G401 (cell line): ENCODE measurements at regions not wholly inside any gene's neighbourhood (a gene's known extent, or its start where the extent isn't known, plus 50 kb on each side); places are given as distances from the start of the nearest gene placed in this dataset.
A peak's percentile ranks its signal among the peaks of the same experiment; 100 is the strongest.
"Not testable (repeated sequence)": the region's sequence is repeated elsewhere in the genome, so short reads cannot be mapped to it uniquely, and the experiment has no call there.

ENCODE experiments used
- DNase-seq: peaks from one replicate; pipeline ENCODE4 v3.0.0-alpha.2; 2015; ENCODE audit warnings: low spot score
- in situ Hi-C: cut with HindIII; loops from 2 replicates; pipeline ENCODE4 v1.10.0; 2016; ENCODE audit warnings: low sequenced_read_pairs, mixed read lengths

DNA sequence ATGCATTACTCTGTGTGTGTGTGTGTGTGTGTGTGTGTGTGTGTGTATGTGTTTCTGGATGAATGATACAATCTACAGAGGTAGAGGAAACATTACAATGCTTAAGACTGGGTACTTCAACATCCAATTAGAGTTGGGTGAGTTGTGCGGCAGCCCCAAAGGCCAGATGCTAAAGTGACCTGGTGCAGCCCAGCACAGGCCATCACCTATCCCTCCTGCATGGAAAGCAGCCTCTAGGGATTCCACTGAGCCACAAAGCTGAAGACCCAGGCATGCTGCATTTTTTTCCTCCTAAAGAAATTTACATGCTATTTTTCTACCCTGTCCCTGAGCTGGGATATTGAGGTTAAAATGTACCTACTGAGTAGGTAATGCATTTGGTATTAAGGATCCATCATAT, 79.1 kb upstream of the ETAA1 start:
- no peak for DNase-seq
- in situ Hi-C loops: no loop called here

- in situ Hi-C loops: no loop called here
- peak; percentile 11 for DNase-seq
Observed at GRCh38 chr2:67318563-67318962, 78.6 kb upstream of the ETAA1 start.

GRCh38 chr2:67318993-67319481, 78.1 kb upstream of the ETAA1 start:
- in situ Hi-C loops: no loop called here

DNA sequence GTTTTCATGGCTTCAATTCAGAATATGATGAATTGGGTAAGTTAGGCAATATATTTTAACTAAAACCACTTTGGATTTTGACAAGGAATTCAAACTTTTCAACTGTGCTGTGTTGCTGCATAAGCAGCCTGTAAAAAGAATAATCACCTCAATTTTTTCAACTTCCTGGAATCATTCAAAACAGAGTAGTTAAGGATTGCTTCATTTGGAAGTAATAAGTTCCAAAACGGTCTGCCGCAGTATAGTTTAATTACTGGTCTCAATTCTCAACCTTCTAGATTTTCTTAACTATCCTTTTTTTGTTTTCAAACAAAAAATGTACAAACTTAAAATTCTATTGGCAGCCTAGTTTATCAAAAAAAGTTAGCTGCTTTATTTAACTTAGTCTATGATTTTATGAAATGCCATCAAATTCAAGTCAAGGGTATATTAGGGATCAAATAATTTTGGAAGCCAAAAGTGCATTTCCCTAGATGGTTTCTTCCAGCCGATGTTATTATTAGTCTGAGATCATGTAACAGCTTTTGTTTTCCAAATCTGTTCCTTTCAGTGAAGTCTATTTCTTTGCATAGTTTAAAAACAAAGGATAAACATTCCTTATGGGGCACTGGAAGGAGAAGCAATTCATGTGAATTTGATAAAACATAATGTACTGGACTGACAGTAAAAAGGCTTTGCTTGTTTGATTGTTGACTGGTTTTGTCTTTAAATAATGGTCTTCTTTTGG, 76.1 kb upstream of the ETAA1 start:
- peak; percentile 35 for DNase-seq
- in situ Hi-C loops: no loop called here

More at GRCh38 chr2:67318993-67319481, 78.1 kb upstream of the ETAA1 start:
- DNase-seq: peak; percentile 79

GRCh38 chr2:67321588-67321903, 75.6 kb upstream of the ETAA1 start:
- DNase-seq: no peak
- in situ Hi-C loops: no loop called here

DNA sequence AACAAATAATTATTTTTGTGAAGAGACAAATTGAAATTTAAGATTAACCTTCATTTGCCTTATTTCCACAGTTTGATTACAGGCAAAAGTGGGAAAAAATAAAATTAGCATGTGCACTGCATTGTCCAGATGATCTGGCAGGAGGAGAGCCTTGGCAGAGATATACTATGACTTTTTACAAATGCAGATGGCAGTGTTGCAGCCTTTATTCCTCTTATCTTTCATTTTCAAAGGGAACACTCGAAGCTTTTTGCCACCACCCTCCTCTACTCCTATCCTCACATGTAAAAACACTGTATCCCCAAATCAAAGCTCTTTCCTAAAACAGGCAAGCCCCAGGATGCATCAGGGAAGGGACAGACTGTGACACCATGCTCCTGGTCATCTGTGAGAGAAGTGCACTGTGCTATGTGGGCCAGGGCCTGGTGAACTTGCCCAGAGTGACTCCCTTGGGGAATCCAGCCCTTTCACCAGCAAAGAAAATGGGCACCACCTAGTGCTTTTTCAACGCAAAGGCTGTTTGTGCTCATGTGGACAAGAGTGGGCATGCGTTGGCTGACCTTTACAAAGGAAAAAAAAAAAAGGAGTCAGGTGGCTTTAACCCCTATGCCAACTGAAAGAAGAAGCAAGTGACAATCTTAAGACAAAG, 74.7 kb upstream of the ETAA1 start:
- in situ Hi-C loops: no loop called here
- peak; percentile 86 for DNase-seq

- peak; percentile 60 for DNase-seq
- in situ Hi-C loops: no loop called here
Observed at GRCh38 chr2:67323209-67323991, 73.7 kb upstream of the ETAA1 start.

- in situ Hi-C loops: no loop called here
Observed at GRCh38 chr2:67329513-67329912, 67.6 kb upstream of the ETAA1 start.

DNA sequence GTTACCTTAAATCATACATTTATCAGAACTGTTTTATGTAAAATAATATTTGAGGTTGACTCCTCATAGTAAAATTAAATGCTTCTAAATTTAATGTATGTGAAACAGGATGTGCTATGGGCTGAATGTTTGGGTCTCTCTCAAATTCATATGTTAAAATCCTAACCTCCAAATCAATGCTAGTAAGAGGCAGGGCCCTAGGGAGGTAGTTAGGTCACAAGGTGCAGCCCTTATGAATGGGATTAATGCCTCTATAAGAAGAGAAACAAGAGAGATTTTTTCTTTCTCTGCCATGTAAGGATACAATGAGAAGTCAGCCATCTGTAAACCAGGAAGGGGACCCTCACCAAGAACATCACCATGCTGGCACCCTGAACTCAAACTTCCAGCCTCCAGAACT, 67.2 kb upstream of the ETAA1 start:
- no peak for DNase-seq
- in situ Hi-C loops: no loop called here

More at GRCh38 chr2:67329513-67329912, 67.6 kb upstream of the ETAA1 start:
- DNase-seq: no peak

DNA sequence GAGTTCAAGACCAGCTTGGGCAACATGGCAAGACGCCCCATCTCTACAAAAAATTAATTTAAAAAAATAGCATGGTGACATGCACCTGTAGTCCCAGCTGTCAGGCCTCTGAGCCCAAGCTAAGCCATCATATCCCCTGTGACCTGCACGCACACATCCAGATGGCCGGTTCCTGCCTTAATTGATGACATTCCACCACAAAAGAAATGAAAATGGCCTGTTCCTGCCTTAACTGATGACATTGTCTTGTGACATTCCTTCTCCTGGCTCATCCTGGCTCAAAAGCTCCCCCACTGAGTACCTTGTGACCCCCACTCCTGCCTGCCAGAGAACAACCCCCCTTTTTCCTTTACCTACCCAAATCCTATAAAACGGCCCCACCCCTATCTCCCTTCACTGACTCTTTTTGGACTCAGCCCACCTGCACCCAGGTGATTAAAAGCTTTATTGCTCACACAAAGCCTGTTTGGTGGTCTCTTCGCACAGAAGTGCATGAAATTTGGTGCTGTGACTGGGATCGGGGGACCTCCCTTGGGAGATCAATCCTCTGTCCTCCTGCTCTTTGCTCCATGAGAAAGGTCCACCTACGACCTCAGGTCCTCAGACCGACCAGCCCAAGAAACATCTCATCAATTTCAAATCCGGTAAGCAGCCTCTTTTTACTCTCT, 65.6 kb upstream of the ETAA1 start:
- in situ Hi-C loops: not testable (repeated sequence)

GRCh38 chr2:67337903-67338302, 59.2 kb upstream of the ETAA1 start:
- no peak for DNase-seq
- in situ Hi-C loops: no loop called here

More for the DNA sequence above, 65.6 kb upstream of the ETAA1 start:
- DNase-seq: not testable (repeated sequence)

DNA sequence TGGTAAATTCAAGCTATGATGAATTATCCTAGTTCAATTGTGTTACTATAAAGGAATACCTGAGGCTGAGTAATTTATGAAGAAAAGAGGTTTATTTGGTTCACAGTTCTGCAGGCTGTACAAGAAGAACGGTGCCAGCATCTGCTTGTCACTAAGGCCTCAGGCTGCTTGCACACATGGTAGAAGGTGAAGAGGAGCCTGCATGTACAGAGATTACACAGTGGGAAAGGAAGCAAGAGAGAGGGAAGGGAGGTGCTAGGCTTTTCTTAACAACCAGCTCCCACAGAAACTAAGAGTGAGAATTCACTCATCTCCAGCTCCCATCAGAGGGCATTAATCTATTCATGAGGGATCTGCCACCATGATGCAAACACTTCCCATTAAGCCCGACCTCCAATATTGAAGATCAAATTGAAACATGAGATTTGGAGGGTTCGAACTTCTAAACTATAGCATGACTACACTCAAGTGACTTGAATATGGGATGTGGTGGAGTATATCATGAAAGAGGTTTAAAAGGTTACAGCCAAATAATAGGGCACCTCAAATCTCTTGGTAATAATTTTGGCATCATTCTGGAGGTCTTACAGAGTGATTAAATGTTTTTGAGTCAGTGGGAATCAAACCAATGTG, 58.4 kb upstream of the ETAA1 start:
- no peak for DNase-seq
- in situ Hi-C loops: no loop called here

DNA sequence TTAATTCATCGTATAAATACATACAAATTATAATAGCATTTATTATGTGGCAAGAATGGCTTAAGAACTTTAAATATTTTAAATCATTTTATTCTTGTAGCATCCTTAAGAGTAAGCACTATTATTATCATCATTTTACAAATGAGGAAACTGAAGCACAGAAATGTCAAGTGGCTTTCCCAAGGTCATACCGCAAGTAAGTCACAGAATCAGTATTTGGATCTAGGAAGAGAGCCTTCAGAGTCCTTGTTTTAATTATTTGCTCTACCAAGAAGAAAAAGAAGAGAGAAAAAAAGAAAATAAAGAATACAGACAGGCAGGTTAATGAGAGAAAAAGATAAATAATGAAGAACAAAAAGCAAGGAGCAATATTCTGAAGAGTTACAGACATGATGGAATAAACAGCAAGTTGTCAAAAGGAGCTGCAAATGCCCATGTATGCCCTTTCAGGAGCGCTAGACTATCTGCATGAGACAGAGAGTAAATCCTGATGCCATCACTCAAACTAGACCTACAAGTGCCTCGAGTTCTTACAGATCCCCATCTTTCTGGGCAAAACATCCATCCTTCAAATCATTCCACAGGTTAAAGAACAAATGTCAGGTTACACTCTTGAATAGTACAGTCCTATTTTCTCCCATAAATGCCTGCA, 57.8 kb upstream of the ETAA1 start:
- in situ Hi-C loops: no loop called here

GRCh38 chr2:67340133-67341011, 56.8 kb upstream of the ETAA1 start:
- in situ Hi-C loops: no loop called here
- DNase-seq: no peak

More for the DNA sequence above, 57.8 kb upstream of the ETAA1 start:
- no peak for DNase-seq

DNA sequence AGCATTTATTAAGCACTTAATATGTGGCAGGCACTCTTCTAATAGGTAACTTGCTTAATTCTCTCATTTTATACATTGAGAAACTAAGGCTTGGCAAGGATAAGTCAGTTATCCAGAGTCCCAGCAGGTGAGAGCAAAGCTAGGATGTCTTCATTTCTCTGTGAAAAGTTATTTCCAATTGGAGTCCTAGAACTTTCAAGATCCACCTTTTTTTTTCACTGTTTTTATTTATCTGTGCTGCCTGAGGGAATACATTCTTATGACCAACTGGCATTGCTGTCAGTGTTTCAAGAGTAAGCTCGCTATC, 56.2 kb upstream of the ETAA1 start:
- no peak for DNase-seq
- in situ Hi-C loops: no loop called here

- DNase-seq: no peak
Observed at GRCh38 chr2:67341336-67341735, 55.8 kb upstream of the ETAA1 start.

GRCh38 chr2:67342394-67342793, 54.7 kb upstream of the ETAA1 start:
- DNase-seq: no peak
- in situ Hi-C loops: no loop called here

More at GRCh38 chr2:67341336-67341735, 55.8 kb upstream of the ETAA1 start:
- in situ Hi-C loops: no loop called here
